Sigmoid colon (tissue), 4 donors: ENCODE measurements at regions not wholly inside any gene's neighbourhood (a gene's known extent, or its start where the extent isn't known, plus 50 kb on each side); places are given as distances from the start of the nearest gene placed in this dataset.

Source experiments
- POLR2A ChIP-seq, 2 donors: fragments of 450-650 bp; IDR thresholded peaks; one replicate each; pipeline ENCODE4 v1.6.1; 2016; ENCODE audit warnings: antibody characterized with exemption in 2 of 2, mild to moderate bottlenecking in 2 of 2, moderate library complexity in 2 of 2
- POLR2AphosphoS5 ChIP-seq, 4 donors: sonication (generic); formaldehyde crosslinking; IDR thresholded peaks; one replicate each; pipeline ENCODE4 v1.6.1; 2017; ENCODE audit warnings: antibody characterized with exemption in 4 of 4
- TF ChIP-seq, protein P1 (sequence below), 4 experiments: fragments of 450-650 bp in 3 of 4; fragments of 200-600 bp in 1 of 4; IDR thresholded peaks; one replicate each; pipeline ENCODE4 v1.5.1; 2016 to 2019; ENCODE audit warnings: antibody characterized with exemption in 4 of 4, mild to moderate bottlenecking in 3 of 4, moderate library complexity in 2 of 4

DNA sequence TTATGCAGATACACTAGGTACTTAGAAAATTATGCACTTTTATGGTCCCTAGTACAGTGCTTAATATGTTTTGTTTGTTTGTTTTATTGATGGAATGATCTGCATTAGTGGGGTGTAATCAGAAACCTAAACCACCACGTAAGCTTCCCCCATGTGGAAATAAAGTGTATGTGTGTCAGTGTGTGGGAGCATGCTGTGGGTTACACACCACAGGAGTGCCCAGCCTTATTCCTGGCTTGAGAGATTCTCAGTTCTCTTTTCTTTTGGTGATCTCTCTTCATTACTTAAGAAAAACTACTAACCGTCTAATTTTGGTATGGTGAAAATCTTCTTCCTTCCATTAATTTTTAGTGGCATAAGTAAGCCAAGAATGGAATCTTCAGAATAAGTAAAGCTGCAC lies 398.6 kb downstream of the DCDC2C start:
- TF ChIP-seq POLR2A (IDR thresholded peaks at IDR 0.05): no peak
- TF ChIP-seq, protein P1, sequence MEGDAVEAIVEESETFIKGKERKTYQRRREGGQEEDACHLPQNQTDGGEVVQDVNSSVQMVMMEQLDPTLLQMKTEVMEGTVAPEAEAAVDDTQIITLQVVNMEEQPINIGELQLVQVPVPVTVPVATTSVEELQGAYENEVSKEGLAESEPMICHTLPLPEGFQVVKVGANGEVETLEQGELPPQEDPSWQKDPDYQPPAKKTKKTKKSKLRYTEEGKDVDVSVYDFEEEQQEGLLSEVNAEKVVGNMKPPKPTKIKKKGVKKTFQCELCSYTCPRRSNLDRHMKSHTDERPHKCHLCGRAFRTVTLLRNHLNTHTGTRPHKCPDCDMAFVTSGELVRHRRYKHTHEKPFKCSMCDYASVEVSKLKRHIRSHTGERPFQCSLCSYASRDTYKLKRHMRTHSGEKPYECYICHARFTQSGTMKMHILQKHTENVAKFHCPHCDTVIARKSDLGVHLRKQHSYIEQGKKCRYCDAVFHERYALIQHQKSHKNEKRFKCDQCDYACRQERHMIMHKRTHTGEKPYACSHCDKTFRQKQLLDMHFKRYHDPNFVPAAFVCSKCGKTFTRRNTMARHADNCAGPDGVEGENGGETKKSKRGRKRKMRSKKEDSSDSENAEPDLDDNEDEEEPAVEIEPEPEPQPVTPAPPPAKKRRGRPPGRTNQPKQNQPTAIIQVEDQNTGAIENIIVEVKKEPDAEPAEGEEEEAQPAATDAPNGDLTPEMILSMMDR (IDR thresholded peaks at IDR 0.05): no peak
- no peak for TF ChIP-seq POLR2AphosphoS5 (IDR thresholded peaks at IDR 0.05)
